SK-N-SH (cell line): ENCODE measurements at regions not wholly inside any gene's neighbourhood (a gene's known extent, or its start where the extent isn't known, plus 50 kb on each side); places are given as distances from the start of the nearest gene placed in this dataset.
A peak's percentile ranks its signal among the peaks of the same experiment; 100 is the strongest.

Source experiments
- CTCF ChIP-seq: fragments of 200-600 bp; sonication (generic); IDR thresholded peaks from 2 replicates; pipeline ENCODE4 v1.6.1; 2017; ENCODE audit warnings: antibody characterized with exemption, mild to moderate bottlenecking, moderate library complexity
- EZH2phosphoT487 ChIP-seq: fragments of 200-600 bp; sonication (generic); IDR thresholded peaks from 2 replicates; pipeline ENCODE4 v1.6.1; 2017; ENCODE audit warnings: low read depth, mixed run types, mild to moderate bottlenecking, antibody characterized with exemption, moderate library complexity, borderline replicate concordance
- FOXJ3 ChIP-seq: sonication (generic); formaldehyde crosslinking; IDR thresholded peaks from 2 replicates; pipeline ENCODE4 v1.5.1; 2020; ENCODE audit warnings: mild to moderate bottlenecking, missing genetic modification reagents
- JUND ChIP-seq: IDR thresholded peaks from 2 replicates; pipeline ENCODE4 v1.4.0; 2012
- MXI1 ChIP-seq: IDR thresholded peaks from 2 replicates; pipeline ENCODE4 v1.6.1; 2012; ENCODE audit warnings: mild to moderate bottlenecking, low read depth, low read length, improper control_type of control experiment
- POLR2AphosphoS5 ChIP-seq: IDR thresholded peaks from 2 replicates; pipeline ENCODE4 v1.6.1; 2012; ENCODE audit warnings: low read depth, low read length
- RAD21 ChIP-seq: IDR thresholded peaks from 2 replicates; pipeline ENCODE4 v1.6.1; 2012; ENCODE audit warnings: mild to moderate bottlenecking, low read length
- RCOR1 ChIP-seq: fragments of 150-350 bp; IDR thresholded peaks from 2 replicates; pipeline ENCODE4 v1.6.1; 2017; ENCODE audit warnings: antibody characterized with exemption, low read length
- RXRA ChIP-seq: IDR thresholded peaks from 2 replicates; pipeline ENCODE4 v1.4.0; 2012; ENCODE audit warnings: low read depth, mild to moderate bottlenecking, borderline replicate concordance
- SIN3A ChIP-seq: IDR thresholded peaks from 2 replicates; pipeline ENCODE4 v1.6.1; 2012; ENCODE audit warnings: low read depth, mild to moderate bottlenecking, low read length, moderate library complexity, borderline replicate concordance
- SMC3 ChIP-seq: IDR thresholded peaks from 2 replicates; pipeline ENCODE4 v1.6.1; 2012; ENCODE audit warnings: low read depth, low read length, improper control_type of control experiment
- TAF1 ChIP-seq: IDR thresholded peaks from 2 replicates; pipeline ENCODE4 v1.6.1; 2012; ENCODE audit warnings: low read depth, mild to moderate bottlenecking, low read length, moderate library complexity, borderline replicate concordance
- TEAD4 ChIP-seq: IDR thresholded peaks from 2 replicates; pipeline ENCODE4 v1.4.0; 2012; ENCODE audit warnings: mild to moderate bottlenecking, borderline replicate concordance; ENCODE audit not compliant: insufficient read depth
- TF ChIP-seq, protein P1 (sequence below): IDR thresholded peaks from 2 replicates; pipeline ENCODE4; 2012

DNA sequence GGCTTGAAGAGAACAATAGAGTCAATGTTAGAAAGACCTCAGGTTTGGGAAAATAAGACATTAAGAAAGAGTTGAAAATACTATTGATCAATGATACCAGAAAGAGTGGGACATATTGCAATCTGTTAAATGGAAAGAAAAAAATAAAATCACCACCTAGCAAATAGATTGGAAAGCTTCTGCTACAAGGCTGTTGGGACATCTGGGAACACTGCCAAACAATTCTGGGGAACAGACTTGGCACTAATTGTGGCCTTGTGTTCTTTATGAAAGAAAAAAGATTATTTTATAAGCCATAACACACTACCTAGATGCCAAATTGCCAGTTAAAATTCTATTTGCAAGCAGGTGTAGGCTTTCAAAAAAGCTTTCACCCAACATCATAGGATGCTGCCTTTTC, 137.8 kb downstream of the TSEN15 start:
- TF ChIP-seq CTCF (no peak), TEAD4 (no peak), POLR2AphosphoS5 (no peak), EZH2phosphoT487 (no peak), SMC3 (no peak), RCOR1 (peak; percentile 38; the same call in 1 of the 2 replicates), FOXJ3 (CRISPR knock-in tag) (no peak), TAF1 (no peak), SIN3A (no peak), RAD21 (no peak), MXI1 (no peak), JUND (no peak), RXRA (no peak)
- TF ChIP-seq, protein P1, sequence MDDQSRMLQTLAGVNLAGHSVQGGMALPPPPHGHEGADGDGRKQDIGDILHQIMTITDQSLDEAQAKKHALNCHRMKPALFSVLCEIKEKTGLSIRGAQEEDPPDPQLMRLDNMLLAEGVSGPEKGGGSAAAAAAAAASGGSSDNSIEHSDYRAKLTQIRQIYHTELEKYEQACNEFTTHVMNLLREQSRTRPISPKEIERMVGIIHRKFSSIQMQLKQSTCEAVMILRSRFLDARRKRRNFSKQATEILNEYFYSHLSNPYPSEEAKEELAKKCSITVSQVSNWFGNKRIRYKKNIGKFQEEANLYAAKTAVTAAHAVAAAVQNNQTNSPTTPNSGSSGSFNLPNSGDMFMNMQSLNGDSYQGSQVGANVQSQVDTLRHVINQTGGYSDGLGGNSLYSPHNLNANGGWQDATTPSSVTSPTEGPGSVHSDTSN: no peak
